A172 (cell line): ENCODE measurements at regions not wholly inside any gene's neighbourhood (a gene's known extent, or its start where the extent isn't known, plus 50 kb on each side); places are given as distances from the start of the nearest gene placed in this dataset.
"Not testable (repeated sequence)": the region's sequence is repeated elsewhere in the genome, so short reads cannot be mapped to it uniquely, and the experiment has no call there.

Source experiments
- DNase-seq: peaks from one replicate; pipeline ENCODE4 v3.0.0-alpha.2; 2015; ENCODE audit warnings: low spot score

GRCh38 chr1:65020774-65021173 lies 54.4 kb upstream of the JAK1 start:
- DNase-seq: no peak

- DNase-seq: no peak
Observed at GRCh38 chr1:65021795-65022194, 55.4 kb upstream of the JAK1 start.

- no peak for DNase-seq
Observed at GRCh38 chr1:65022216-65022615, 55.9 kb upstream of the JAK1 start.

GRCh38 chr1:65025794-65026193 lies 59.4 kb upstream of the JAK1 start:
- no peak for DNase-seq

- DNase-seq: no peak
Observed at GRCh38 chr1:65026235-65026634, 59.9 kb upstream of the JAK1 start.

- no peak for DNase-seq
Observed at GRCh38 chr1:65027666-65028358, 61.5 kb upstream of the JAK1 start.

- DNase-seq: not testable (repeated sequence)
Observed at GRCh38 chr1:65029434-65029833, 63.1 kb upstream of the JAK1 start.

GRCh38 chr1:65034879-65035278 lies 68.5 kb upstream of the JAK1 start:
- not testable (repeated sequence) for DNase-seq

- no peak for DNase-seq
Observed at GRCh38 chr1:65036570-65037051, 70.3 kb upstream of the JAK1 start.

GRCh38 chr1:65039066-65039465 lies 72.7 kb upstream of the JAK1 start:
- no peak for DNase-seq

GRCh38 chr1:65039508-65039907 lies 73.2 kb upstream of the JAK1 start:
- no peak for DNase-seq

- no peak for DNase-seq
Observed at GRCh38 chr1:65042467-65042866, 76.1 kb upstream of the JAK1 start.

GRCh38 chr1:65044411-65044810 lies 78.1 kb upstream of the JAK1 start:
- DNase-seq: no peak

- no peak for DNase-seq
Observed at GRCh38 chr1:65045022-65045817, 78.9 kb upstream of the JAK1 start.

GRCh38 chr1:65048335-65048734 lies 82.0 kb upstream of the JAK1 start:
- no peak for DNase-seq

GRCh38 chr1:65049941-65050713 lies 83.8 kb upstream of the JAK1 start:
- no peak for DNase-seq

GRCh38 chr1:65050735-65051134 lies 84.4 kb upstream of the JAK1 start:
- no peak for DNase-seq

GRCh38 chr1:65054481-65054880 lies 88.1 kb upstream of the JAK1 start:
- no peak for DNase-seq

GRCh38 chr1:65055747-65056146 lies 89.4 kb upstream of the JAK1 start:
- DNase-seq: no peak

- DNase-seq: no peak
Observed at GRCh38 chr1:65056234-65056633, 89.9 kb upstream of the JAK1 start.

GRCh38 chr1:65056866-65057265 lies 90.5 kb upstream of the JAK1 start:
- no peak for DNase-seq

- peak; percentile 37 for DNase-seq
Observed at GRCh38 chr1:65059930-65060538, 88.0 kb upstream of the AK4 start.
